ENCODE measurements at regions not wholly inside any gene's neighbourhood (a gene's known extent, or its start where the extent isn't known, plus 50 kb on each side); places are given as distances from the start of the nearest gene placed in this dataset.
A peak's percentile ranks its signal among the peaks of the same experiment; 100 is the strongest.
"Not testable (repeated sequence)": the region's sequence is repeated elsewhere in the genome, so short reads cannot be mapped to it uniquely, and the experiment has no call there.

GRCh38 chr20:10109641-10110040 lies 74.9 kb downstream of the ANKEF1 start:
- no peak for DNase-seq (ENCODE audit: low read depth in 2 of 3, low spot score in 2 of 3)

DNA sequence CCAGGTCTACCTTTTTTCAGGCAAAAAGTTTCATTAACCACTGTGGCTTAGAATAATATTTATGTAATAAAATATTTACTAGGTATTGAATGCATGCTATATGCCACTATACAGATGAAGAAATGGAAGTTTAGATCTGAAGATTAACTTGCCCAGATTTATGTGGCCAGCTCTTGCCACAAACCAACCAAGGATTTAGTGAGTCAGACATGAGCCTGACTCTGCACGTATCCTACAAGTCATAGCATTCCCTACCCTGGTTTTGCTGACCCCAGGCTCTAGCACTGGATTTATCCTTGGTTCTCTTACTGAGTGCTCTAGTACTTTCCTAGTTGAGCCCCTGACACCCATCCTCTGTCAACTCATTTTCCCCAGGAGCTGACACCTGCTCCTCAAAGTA lies 75.4 kb downstream of the ANKEF1 start:
- DNase-seq (ENCODE audit: low read depth in 2 of 3, low spot score in 2 of 3), result no peak

DNA sequence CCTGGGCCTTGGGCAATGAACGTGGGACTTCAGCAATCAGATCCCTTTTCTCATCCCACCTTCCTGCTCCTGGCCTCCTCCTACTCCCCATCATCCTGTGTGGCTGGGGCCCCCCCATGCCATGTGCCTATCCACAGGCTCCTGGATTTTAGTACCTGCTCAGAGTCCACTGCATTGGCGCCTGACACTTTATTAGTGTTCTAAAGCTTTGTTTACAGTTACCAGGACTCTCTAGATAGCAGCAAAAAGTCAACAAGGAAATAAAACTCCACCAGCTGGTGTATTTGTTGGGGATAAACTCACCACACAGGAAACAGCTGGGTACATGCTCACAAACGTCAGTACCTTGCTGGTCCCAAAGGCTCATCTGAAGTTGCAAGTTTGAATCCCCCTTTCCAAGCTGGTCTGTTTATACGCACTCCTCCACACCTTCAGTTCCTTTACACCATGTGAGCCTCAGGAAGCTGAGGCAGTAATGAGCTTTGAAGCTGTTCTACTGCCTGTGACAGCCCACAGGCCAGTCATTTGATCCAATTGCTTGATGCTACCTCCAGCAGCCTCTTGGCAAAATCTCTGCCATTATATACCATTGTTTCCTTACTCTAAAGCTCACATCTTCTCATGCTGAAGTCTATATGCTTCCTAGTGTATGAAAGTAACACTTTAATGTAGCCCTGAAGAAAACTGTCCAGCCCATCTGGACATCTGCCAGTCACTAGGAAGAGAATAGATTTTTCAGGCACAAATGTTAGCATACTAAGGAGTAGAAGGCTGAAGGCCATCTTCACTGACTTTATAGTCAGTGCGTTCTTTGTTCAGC lies 76.6 kb downstream of the ANKEF1 start:
- DNase-seq (ENCODE audit: low read depth in 2 of 3, low spot score in 2 of 3), result peak in 2 of 3 donors; percentile 47 to 68

- no peak for DNase-seq (ENCODE audit: low read depth in 2 of 3, low spot score in 2 of 3)
These were observed 77.1 kb downstream of the ANKEF1 start for GRCh38 chr20:10111959-10112250.

GRCh38 chr20:10113746-10114145 lies 79.0 kb downstream of the ANKEF1 start:
- DNase-seq (ENCODE audit: low read depth in 2 of 3, low spot score in 2 of 3), result no peak

GRCh38 chr20:10114598-10114997 lies 79.8 kb downstream of the ANKEF1 start:
- DNase-seq (ENCODE audit: low read depth in 2 of 3, low spot score in 2 of 3), result no peak

- peak in 2 of 3 donors; percentile 45 to 78 for DNase-seq (ENCODE audit: low read depth in 2 of 3, low spot score in 2 of 3)
These were observed 80.2 kb downstream of the ANKEF1 start for GRCh38 chr20:10115021-10115420.

GRCh38 chr20:10119336-10119735 lies 84.5 kb downstream of the ANKEF1 start:
- no peak for DNase-seq (ENCODE audit: low read depth in 2 of 3, low spot score in 2 of 3)

DNA sequence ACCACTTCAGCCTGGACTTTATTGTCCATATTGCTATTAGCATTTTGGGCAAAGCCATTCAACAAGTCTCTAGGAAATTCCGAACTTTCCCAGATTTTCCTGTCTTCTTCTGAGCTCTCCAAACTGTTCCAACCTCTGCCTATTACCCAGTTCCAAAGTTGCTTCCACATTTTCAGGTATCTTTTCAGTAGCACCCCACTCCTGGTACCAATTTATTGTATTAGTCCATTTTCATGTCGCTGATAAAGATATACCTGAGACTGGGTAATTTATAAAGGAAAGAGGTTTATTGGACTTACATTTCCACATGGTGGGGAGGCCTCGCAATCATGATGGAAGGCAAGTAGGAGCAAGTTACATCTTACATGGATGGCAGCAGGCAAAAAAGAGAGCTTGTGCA lies 90.1 kb downstream of the ANKEF1 start:
- not testable (repeated sequence) for DNase-seq (ENCODE audit: low read depth in 2 of 3, low spot score in 2 of 3)

- no peak for DNase-seq (ENCODE audit: low read depth in 2 of 3, low spot score in 2 of 3)
These were observed 91.0 kb downstream of the ANKEF1 start for GRCh38 chr20:10125757-10126156.

DNA sequence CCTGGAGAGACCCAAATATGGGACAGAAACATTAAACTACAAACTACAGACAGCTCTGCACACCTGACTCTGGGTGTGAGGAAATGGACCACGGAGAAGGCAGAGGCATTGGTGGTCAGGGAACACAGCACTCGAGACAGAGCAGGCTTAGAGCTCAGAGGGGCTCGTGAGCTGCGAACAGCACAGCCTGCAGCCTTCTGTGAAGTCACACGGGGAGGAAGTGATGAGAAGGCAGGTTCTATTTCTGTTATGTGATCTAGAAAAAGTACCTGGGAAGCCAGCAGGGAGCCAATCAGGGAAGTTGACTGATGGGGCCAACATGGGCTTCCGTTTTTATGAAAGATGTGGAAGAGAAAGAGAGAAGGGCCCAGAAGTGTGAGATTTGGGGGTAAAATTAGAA lies 88.9 kb upstream of the SNAP25 start:
- no peak for DNase-seq (ENCODE audit: low read depth in 2 of 3, low spot score in 2 of 3)

DNA sequence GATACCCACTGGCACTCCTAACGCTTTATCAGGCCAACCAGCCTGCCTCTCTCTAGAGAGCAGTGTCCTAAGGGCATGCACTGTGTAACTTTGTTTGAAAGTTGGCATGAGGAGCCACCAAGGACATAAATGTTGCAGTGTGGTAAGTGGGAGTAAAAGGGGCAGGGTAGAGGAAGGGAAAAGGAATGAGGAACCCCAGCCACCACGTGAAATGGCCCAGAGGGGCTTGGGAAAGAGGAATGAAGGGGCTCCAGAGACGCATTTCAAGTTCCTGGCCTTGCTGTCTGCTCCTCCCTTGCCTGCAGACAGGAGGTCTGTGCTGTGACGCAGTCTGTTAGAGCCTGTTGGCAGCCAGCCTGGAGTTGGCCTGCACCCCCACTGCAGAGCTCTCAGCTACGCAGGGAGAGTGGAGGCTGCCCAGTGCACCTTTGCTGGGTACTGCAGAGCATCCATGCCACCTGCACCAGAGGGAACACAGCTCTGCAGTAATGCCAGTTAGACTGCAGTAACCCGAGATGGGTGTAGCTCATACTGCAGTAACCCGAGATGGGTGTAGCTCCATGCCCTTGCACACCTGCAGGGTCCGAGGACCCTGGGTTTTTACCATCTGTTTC lies 86.8 kb upstream of the SNAP25 start:
- DNase-seq (ENCODE audit: low read depth in 2 of 3, low spot score in 2 of 3), result no peak

GRCh38 chr20:10132387-10132786 lies 86.2 kb upstream of the SNAP25 start:
- DNase-seq (ENCODE audit: low read depth in 2 of 3, low spot score in 2 of 3), result no peak

DNA sequence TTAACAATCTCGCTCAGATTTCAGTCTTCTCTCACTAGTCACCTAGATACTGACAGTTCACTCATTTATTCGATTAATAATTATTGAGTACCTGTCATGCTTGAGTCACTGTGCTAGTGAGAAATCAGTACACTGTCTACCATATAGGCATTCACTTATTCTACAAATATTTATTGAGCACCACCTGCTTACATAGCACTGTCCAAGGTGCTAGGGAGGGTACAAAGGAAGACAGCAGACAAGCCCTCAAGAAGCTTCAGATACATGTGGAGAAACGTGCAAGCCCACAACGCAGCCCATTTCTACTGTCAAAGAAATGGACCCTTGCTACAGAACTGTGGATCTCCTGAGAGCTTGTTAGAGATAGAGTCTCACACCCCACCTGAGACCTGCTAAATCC lies 85.1 kb upstream of the SNAP25 start:
- DNase-seq (ENCODE audit: low read depth in 2 of 3, low spot score in 2 of 3), result no peak

DNA sequence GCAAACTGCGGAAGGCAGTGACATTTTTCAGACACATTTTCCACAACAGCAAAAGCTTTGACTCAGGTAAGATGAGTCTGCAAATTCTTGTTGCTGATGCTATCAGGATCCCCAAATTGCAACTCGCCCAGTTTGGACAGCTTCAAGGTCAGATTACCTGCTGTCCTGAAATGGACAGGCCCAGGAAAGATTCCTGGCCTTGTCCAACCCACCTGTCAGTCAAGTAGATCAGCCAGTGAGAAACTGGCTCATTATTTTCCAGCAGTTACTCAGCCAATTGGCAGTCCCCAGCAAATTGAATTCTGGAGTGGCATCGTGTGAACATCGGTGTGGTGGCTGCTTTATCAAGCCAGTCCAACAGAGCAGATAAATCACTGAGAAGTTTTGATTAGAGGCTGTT lies 84.5 kb upstream of the SNAP25 start:
- DNase-seq (ENCODE audit: low read depth in 2 of 3, low spot score in 2 of 3), result no peak

DNA sequence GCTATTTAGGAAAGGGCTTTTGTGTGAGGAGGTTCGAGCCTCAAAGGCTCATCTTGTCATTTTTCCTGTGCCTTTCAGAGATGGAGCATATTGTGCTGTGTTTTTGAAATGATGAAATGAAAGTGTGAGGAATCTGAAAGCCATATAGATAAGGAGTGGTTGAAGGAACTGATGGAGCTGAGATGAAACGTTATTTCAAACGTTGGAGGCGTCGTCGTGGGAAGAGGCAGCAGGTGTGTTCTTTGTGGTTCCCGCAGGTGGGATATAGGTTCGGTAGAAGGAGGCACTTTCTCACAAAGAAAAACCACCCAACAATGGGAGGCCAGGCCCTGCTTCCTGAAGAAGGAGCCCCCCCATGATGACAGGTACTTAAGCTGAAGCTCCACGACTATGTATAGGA lies 83.2 kb upstream of the SNAP25 start:
- no peak for DNase-seq (ENCODE audit: low read depth in 2 of 3, low spot score in 2 of 3)

GRCh38 chr20:10137032-10137431 lies 81.6 kb upstream of the SNAP25 start:
- no peak for DNase-seq (ENCODE audit: low read depth in 2 of 3, low spot score in 2 of 3)

- DNase-seq (ENCODE audit: low read depth in 2 of 3, low spot score in 2 of 3), result no peak
These were observed 81.1 kb upstream of the SNAP25 start for GRCh38 chr20:10137533-10137932.

- no peak for DNase-seq (ENCODE audit: low read depth in 2 of 3, low spot score in 2 of 3)
These were observed 61.1 kb upstream of the SNAP25 start for GRCh38 chr20:10157549-10157948.

GRCh38 chr20:10167040-10167439 lies 51.6 kb upstream of the SNAP25 start:
- no peak for DNase-seq (ENCODE audit: low read depth in 2 of 3, low spot score in 2 of 3)

DNA sequence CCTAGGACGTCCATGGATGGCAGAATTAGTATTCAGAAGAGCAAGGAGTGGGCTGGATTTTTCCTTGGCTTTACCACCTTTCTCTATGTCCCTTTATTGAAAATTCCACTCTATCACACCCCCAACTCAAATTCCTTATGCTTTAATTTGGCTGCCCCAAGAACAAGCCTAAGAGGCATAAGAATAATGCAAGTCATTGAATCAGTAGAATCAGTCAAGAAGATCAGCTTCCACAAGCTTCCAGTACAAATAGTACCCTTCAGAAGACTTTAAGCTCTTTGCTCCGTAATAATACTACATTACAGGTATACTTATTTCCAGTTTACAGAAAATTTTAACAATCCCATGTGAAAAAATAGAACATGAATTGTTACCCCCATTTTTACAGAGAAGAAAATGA lies 51.0 kb upstream of the SNAP25 start:
- DNase-seq (ENCODE audit: low read depth in 2 of 3, low spot score in 2 of 3), result no peak
